ENCODE measurements at regions not wholly inside any gene's neighbourhood (a gene's known extent, or its start where the extent isn't known, plus 50 kb on each side); places are given as distances from the start of the nearest gene placed in this dataset.

- BruUV-seq (replicated peaks) = no TSS peak
Measured at GRCh38 chr1:232522189-232522588, 107.7 kb downstream of the SIPA1L2 start.

GRCh38 chr1:232521660-232522059, 108.3 kb downstream of the SIPA1L2 start:
- no TSS peak for BruUV-seq (replicated peaks)
- TF ChIP-seq EZH2 (IDR thresholded peaks at IDR 0.05; ENCODE audit: borderline replicate concordance, low read depth, low read length, severe bottlenecking) = no peak
- no peak for TF ChIP-seq GATA2 (IDR thresholded peaks at IDR 0.05; ENCODE audit: insufficient read depth, insufficient read length, low read depth, low read length)
- peak; percentile 20 for TF ChIP-seq FOS (IDR thresholded peaks at IDR 0.05; ENCODE audit: borderline replicate concordance, insufficient read depth, low read length)
- no peak for TF ChIP-seq POLR2AphosphoS5 (IDR thresholded peaks at IDR 0.05; ENCODE audit: insufficient read depth, low read depth, low read length)
- TF ChIP-seq MYC (IDR thresholded peaks at IDR 0.05; ENCODE audit: low read depth, low read length) = no peak
- TF ChIP-seq JUN (IDR thresholded peaks at IDR 0.05; ENCODE audit: borderline replicate concordance, insufficient read depth, insufficient read length, low read depth) = no peak
- TF ChIP-seq POLR2A (IDR thresholded peaks at IDR 0.05; ENCODE audit: low read depth, low read length) = no peak
- DNase-seq (ENCODE audit: low read depth, low spot score) (no peak), FAIRE-seq (no peak)
- Histone ChIP-seq H3K9me1 (replicated peaks; ENCODE audit: control insufficient read depth, extremely low read depth, insufficient read depth, low read length) (no peaks in the 10 kb centered on the region), H3K9me3 (replicated peaks; ENCODE audit: control insufficient read depth, insufficient read depth, low read length) (no peaks in the 10 kb centered on the region), H3K4me1 (ENCODE audit: control insufficient read depth, extremely low read depth, insufficient read depth, low read length) (peaks cover 13% of the 10 kb centered on the region), H3K36me3 (ENCODE audit: control insufficient read depth in 2 of 2, extremely low read depth in 1 of 2, insufficient read depth in 2 of 2, low read length in 2 of 2) (no peaks in the 10 kb centered on the region), H3K4me2 (ENCODE audit: insufficient read depth, low read length) (no peak overlapping the region), H3K79me2 (ENCODE audit: control insufficient read depth, insufficient read depth, low read length) (no peaks in the 10 kb centered on the region), H4K20me1 (replicated peaks; ENCODE audit: control insufficient read depth, extremely low read depth, insufficient read depth, low read length) (no peaks in the 10 kb centered on the region), H3K4me3 (replicated peaks in 1 of 3; ENCODE audit: insufficient read depth in 1 of 3, low read depth in 1 of 3, low read length in 3 of 3) (no peak overlapping the region), H3K9ac (replicated peaks; ENCODE audit: extremely low read depth, insufficient read depth, low read length) (no peak overlapping the region), H3K27ac (ENCODE audit: insufficient read depth, low read depth, low read length) (no peak overlapping the region), H2AFZ (ENCODE audit: low read depth, low read length) (no peak overlapping the region), H3K27me3 (ENCODE audit: control insufficient read depth in 2 of 2, insufficient read depth in 2 of 2, low read length in 2 of 2) (no peaks in the 10 kb centered on the region)
- ChIA-PET CTCF (no interaction called here), POLR2A (no interaction called here)
- dilution Hi-C loops (cut with MboI; ENCODE audit: extremely low pct_ligation_motif_present, low sequenced_read_pairs) (no loop called here), intact Hi-C loops (cut with micrococcal nuclease) (loop anchor here (5.0 kb wide), 2 partner anchors 71 to 106 kb away; no protein-coding TSS in a partner anchor)

More at GRCh38 chr1:232522189-232522588, 107.7 kb downstream of the SIPA1L2 start:
- Histone ChIP-seq H2AFZ (ENCODE audit: low read depth, low read length) (no peak overlapping the region), H3K9ac (replicated peaks; ENCODE audit: extremely low read depth, insufficient read depth, low read length) (no peak overlapping the region), H3K36me3 (ENCODE audit: control insufficient read depth in 2 of 2, extremely low read depth in 1 of 2, insufficient read depth in 2 of 2, low read length in 2 of 2) (no peaks in the 10 kb centered on the region), H3K27me3 (ENCODE audit: control insufficient read depth in 2 of 2, insufficient read depth in 2 of 2, low read length in 2 of 2) (no peaks in the 10 kb centered on the region), H3K9me1 (replicated peaks; ENCODE audit: control insufficient read depth, extremely low read depth, insufficient read depth, low read length) (no peaks in the 10 kb centered on the region), H3K4me2 (ENCODE audit: insufficient read depth, low read length) (no peak overlapping the region), H3K4me1 (ENCODE audit: control insufficient read depth, extremely low read depth, insufficient read depth, low read length) (peaks cover 13% of the 10 kb centered on the region), H3K9me3 (replicated peaks; ENCODE audit: control insufficient read depth, insufficient read depth, low read length) (no peaks in the 10 kb centered on the region), H3K27ac (ENCODE audit: insufficient read depth, low read depth, low read length) (no peak overlapping the region), H4K20me1 (replicated peaks; ENCODE audit: control insufficient read depth, extremely low read depth, insufficient read depth, low read length) (no peaks in the 10 kb centered on the region), H3K79me2 (ENCODE audit: control insufficient read depth, insufficient read depth, low read length) (no peaks in the 10 kb centered on the region), H3K4me3 (replicated peaks in 1 of 3; ENCODE audit: insufficient read depth in 1 of 3, low read depth in 1 of 3, low read length in 3 of 3) (no peak overlapping the region)
- TF ChIP-seq CTCF (IDR thresholded peaks at IDR 0.05; ENCODE audit: extremely low read depth in 1 of 2, insufficient read depth in 1 of 2, low read depth in 1 of 2, low read length in 2 of 2) (no peak), MYC (IDR thresholded peaks at IDR 0.05; ENCODE audit: low read depth, low read length) (no peak), POLR2AphosphoS5 (IDR thresholded peaks at IDR 0.05; ENCODE audit: insufficient read depth, low read depth, low read length) (no peak), GATA2 (IDR thresholded peaks at IDR 0.05; ENCODE audit: insufficient read depth, insufficient read length, low read depth, low read length) (no peak)
- ChIA-PET CTCF (no interaction called here), POLR2A (no interaction called here)
- intact Hi-C loops (cut with micrococcal nuclease) = loop anchor here (5.0 kb wide), 2 partner anchors 70 to 105 kb away; no protein-coding TSS in a partner anchor
- dilution Hi-C loops (cut with MboI; ENCODE audit: extremely low pct_ligation_motif_present, low sequenced_read_pairs) = no loop called here
- no peak for FAIRE-seq
- DNase-seq (ENCODE audit: low read depth, low spot score) = no peak

Measured in endothelial cell of umbilical vein (primary cell).